ENCODE measurements at regions not wholly inside any gene's neighbourhood (a gene's known extent, or its start where the extent isn't known, plus 50 kb on each side); places are given as distances from the start of the nearest gene placed in this dataset.
"Not testable (repeated sequence)": the region's sequence is repeated elsewhere in the genome, so short reads cannot be mapped to it uniquely, and the experiment has no call there.

DNA sequence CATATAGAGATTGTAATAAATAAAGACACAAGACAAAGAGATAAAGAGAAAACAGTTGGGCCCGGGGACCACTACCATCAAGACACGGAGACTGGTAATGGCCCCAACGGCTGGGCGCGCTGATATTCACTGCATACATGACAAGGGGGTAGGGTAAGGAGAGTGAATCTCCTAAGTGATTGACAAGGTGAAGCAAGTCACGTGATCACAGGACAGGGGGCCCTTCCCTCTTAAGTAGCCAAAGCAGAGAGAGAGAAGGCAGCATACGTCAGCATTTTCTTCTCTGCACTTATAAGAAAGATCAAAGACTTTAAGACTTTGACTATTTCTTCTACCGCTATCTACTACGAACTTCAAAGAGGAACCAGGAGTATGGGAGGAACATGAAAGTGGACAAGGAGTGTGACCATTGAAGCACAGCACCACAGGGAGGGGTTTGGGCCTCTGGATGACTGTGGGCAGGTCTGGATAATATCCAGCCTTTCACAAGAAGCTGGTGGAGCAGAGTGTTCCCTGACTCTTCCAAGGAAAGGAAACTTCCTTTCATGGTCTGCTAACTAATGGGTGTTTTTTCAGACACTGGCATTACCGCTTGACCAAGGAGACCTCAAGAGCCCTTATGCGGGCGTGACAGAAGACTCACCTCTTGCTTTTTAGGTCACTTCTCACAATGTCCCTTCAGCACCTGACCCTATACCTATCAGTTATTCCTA, 75.6 kb downstream of the MRPL39 start:
- not testable (repeated sequence) for DNase-seq (ENCODE audit: low spot score)

- DNase-seq (ENCODE audit: low spot score): no peak
Measured at GRCh38 chr21:25528515-25528914, 78.8 kb downstream of the MRPL39 start.

DNA sequence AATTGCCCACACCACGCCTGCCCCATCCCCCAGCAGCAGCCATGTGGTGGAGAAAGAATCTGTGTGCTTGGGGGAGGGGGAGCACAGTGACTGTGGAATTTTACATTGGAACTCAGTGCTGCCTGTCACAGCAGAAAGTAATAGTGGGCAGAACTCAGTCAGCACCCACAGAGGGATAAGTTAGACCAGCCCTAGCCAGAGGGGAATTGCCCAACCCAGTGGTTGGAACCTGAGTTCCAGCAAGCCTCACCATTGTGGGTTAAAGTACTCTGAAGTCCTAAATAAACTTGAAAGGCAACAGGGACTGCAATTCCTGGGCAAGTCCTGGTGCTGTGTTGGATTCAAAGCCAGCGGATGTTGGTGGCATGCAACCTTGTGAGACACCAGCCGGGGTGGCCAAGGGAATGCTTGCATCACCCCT, 88.8 kb downstream of the MRPL39 start:
- DNase-seq (ENCODE audit: low spot score): peak; percentile 34

- peak; percentile 10 for DNase-seq (ENCODE audit: low spot score)
Measured at GRCh38 chr21:25515484-25516405, 91.5 kb downstream of the MRPL39 start.

DNA sequence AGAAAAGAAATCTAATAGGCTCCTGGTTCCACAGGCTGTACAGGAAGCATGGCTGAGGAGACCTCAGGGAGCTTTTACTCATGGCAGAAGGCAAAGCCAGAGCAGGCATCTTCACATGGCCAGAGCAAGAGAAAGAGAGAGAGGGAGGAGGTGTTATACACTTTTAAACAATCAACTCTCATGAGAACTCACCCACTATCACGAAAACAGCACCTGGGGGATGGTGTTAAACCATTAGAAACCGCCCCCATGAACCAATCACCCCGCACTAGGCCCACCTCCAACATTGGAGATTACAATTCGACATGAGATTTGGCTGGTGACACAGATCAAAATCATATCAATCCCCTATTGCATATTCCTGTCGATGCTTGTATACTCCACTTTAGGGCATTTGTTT, 93.5 kb downstream of the MRPL39 start:
- no peak for DNase-seq (ENCODE audit: low spot score)

- no peak for DNase-seq (ENCODE audit: low spot score)
Measured at GRCh38 chr21:25512095-25513081, 94.9 kb downstream of the MRPL39 start.

DNA sequence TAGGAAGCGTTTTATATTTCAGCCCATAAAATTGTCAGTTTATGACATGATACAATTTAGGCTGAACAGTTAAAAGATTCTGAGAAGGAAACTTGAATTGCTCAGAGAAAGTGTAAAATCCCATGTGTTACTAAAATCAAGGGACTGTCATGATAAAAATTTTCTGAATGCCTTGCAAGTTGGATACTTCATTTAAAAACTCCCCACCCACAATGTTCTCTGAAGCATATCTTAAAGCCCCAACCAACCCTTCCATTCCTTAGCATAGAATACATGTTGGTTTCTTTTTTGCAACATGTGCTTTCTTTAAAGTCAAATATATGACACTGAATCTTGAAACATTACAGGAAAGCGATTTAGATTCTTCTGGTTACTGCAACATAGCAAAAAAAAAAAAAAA, 97.4 kb downstream of the MRPL39 start:
- no peak for DNase-seq (ENCODE audit: low spot score)

DNA sequence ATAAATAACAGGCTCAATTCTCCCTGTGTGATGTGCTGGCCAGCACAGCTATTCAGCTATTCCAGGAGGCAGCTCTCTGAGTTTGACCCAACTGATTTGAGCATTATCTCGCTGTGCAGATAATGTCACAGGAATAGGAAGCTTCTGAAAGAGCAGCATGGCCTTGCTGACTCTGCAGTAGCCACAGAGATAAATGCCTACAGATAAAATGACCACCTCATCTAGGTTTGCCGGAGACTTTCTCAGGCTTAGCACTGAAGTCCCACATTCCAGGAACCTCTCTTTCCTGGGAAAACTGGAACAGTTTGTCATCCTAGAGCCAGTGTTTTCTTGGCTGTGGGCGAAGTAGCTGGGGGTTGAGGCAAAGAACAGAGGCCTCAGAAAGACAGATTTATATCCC, 98.9 kb downstream of the MRPL39 start:
- no peak for DNase-seq (ENCODE audit: low spot score)

GRCh38 chr21:25507522-25507921, 99.8 kb downstream of the MRPL39 start:
- DNase-seq (ENCODE audit: low spot score): no peak

GRCh38 chr21:25506887-25507286, 100.4 kb downstream of the MRPL39 start:
- DNase-seq (ENCODE audit: low spot score): peak; percentile 36

DNA sequence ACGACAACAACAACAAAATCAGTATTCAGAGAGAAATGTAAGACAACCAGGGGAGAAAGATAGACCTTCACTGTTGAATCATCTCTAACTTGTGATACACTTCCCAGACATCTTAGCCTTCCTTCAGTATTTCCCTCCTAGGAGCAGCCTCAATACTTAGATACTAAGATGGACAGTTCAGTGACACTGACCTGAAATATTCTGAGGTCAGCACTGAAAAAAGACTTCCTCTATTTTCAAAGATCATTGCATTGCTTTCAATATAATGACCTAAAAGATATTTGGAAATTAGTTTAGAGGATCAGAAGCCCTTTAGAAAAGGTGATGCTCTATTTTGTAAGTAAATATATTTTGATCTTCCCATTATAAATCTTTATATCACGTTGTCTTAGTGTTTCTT, 101.0 kb downstream of the MRPL39 start:
- no peak for DNase-seq (ENCODE audit: low spot score)

DNA sequence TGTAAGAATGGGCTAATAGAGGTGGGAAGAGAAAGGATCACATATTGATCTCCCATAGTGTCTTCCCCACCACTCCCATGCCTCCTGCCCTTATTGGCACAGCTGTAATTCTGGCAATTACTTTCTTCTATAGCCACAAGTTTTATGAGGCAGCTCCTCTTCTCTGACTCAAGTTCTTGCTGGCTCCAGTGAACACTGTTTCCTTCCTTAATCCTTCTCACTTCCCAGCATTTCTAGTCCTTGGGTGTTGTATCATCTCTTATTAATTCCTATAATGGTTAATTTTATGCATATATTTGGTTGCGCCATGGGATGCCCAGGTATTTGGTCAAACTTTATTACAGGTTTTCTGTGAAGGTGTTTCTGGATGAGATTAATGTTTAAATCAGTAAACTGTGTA, 103.3 kb downstream of the MRPL39 start:
- no peak for DNase-seq (ENCODE audit: low spot score)

DNA sequence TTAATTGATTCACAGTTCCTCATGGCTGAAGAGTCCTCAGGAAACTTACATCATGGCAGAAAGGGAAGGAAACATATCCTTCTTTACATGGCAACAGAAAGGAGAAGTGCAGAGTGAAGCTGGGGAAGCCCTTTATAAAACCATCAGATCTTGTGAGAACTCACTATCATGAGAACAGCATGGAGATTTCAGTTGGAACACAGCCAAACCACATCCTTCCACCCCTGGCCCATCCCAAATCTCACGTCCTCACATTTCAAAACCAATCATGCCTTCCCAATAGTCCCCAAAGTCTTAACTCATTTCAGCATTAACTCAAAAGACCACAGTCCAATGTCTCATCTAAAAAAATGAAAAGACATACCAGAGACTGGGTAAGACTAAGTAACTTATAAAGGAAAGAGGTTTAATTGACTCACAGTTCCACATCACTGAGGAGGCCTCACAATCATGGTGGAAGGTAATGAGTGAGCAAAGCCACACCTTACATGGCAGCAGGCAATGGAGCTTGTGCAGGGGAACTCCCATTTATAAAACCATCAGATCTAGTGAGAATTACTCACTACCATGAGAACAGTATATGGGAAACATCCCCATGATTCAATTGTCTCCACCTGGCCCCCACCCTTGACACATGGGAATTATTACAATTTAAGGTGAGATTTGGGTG, 105.2 kb downstream of the MRPL39 start:
- no peak for DNase-seq (ENCODE audit: low spot score)

DNA sequence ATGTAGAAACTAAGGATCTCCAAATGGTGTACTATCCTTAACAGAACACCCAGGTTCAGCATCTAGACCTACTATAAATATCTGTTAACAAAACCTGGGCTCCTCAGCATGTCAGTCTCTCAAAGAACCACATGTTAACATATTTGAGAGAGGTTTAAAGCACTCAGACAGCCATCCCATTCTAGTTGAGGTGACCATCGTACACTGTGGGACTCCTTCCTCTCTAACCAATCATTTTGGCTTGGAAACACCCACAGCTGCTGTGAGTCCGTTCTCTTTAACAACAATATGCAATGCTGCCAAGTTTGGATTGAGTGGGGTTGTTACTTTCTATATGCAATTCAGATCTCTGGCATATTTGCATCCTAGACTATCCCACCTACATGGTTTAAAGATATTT, 105.8 kb downstream of the MRPL39 start:
- DNase-seq (ENCODE audit: low spot score): no peak

GRCh38 chr21:25500598-25500997, 106.7 kb downstream of the MRPL39 start:
- no peak for DNase-seq (ENCODE audit: low spot score)

- no peak for DNase-seq (ENCODE audit: low spot score)
Measured at GRCh38 chr21:25496825-25497482, 110.3 kb downstream of the MRPL39 start.

GRCh38 chr21:25494804-25495203, 112.5 kb downstream of the MRPL39 start:
- DNase-seq (ENCODE audit: low spot score): no peak

- no peak for DNase-seq (ENCODE audit: low spot score)
Measured at GRCh38 chr21:25493722-25494121, 113.6 kb downstream of the MRPL39 start.

DNA sequence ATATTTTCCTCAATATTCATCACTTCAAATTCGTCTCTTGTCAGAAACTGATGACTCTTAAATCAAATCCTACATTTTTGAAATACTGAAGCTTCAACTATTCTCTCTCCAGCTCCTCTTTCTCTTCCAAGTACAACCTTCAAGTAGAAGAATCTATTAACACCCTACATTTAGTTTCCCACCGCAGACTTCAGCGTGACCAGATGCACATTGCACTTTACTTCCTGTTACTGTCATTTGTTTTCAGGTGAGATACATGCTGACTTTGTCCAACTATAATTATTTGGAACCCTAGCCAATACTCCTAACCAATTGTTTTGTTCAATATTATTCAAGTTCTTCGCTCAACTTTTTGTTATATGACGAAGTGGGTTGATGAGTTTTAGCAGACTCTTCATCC, 116.0 kb downstream of the MRPL39 start:
- no peak for DNase-seq (ENCODE audit: low spot score)

DNA sequence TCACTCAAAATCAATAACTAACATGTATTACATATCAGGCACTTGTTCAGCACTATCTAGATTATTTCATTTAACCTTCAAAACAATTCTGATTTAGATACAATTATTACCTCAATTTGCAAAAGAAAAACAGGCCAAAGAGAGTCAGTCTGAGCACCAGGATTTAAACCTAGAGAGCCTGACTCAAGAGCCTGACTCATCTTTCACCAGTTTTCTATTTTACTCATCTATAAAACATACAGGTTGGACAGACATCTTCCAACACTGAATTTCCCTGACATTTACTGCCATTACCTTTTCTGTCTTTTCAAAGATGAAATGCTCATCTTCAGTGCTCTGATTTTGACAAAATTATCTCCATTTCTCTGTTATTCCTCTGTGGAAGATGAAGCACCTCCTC, 116.5 kb downstream of the MRPL39 start:
- no peak for DNase-seq (ENCODE audit: low spot score)

- no peak for DNase-seq (ENCODE audit: low spot score)
Measured at GRCh38 chr21:25489673-25490072, 117.6 kb downstream of the MRPL39 start.
